Thyroid gland (tissue), 4 donors: ENCODE measurements at regions not wholly inside any gene's neighbourhood (a gene's known extent, or its start where the extent isn't known, plus 50 kb on each side); places are given as distances from the start of the nearest gene placed in this dataset.

Experiments used
- DNase-seq, 2 donors: peaks; one replicate each; pipeline ENCODE4 v3.0.0-alpha.2; 2019
- H3K27ac ChIP-seq, 3 donors: fragments of 200-600 bp; sonication (generic); 1 replicate in 2 of 3; 2 replicates in 1 of 3; pipeline ENCODE4 v1.5.1; 2016 to 2019; ENCODE audit warnings: mild to moderate bottlenecking in 1 of 3, moderate library complexity in 1 of 3
- H3K27me3 ChIP-seq: fragments of 200-600 bp; sonication (generic); one replicate; pipeline ENCODE4 v1.5.1; 2019
- H3K36me3 ChIP-seq, 2 donors: fragments of 200-600 bp; sonication (generic); one replicate each; pipeline ENCODE4 v1.5.1; 2016 to 2019
- H3K4me1 ChIP-seq, 2 donors: fragments of 200-600 bp; sonication (generic); one replicate each; pipeline ENCODE4 v1.5.1; 2017 to 2019
- H3K4me3 ChIP-seq, 3 donors: fragments of 200-600 bp; sonication (generic); replicated peaks in 1 of 3; 1 replicate in 2 of 3; 2 replicates in 1 of 3; pipeline ENCODE4 v1.5.1; 2016; ENCODE audit warnings: mild to moderate bottlenecking in 1 of 3
- H3K9me3 ChIP-seq: fragments of 200-600 bp; sonication (generic); one replicate; pipeline ENCODE4 v1.5.1; 2017
- POLR2A ChIP-seq, 2 donors: fragments of 450-650 bp; IDR thresholded peaks; one replicate each; pipeline ENCODE4 v1.6.1; 2017; ENCODE audit warnings: antibody characterized with exemption in 2 of 2, mild to moderate bottlenecking in 2 of 2, moderate library complexity in 1 of 2
- WGBS, 2 donors: methylation state at CpG; one replicate each; pipeline ENCODE4 v1.1.5; 2017; 5-methylcytosine and 5-hydroxymethylcytosine counted together
- intact Hi-C: fragments of 100-400 bp; cut with DNase I; formaldehyde crosslinking; loops from one replicate; pipeline ENCODE4 v1.15.1; 2023
- TF ChIP-seq, protein P1 (sequence below), 6 experiments: fragments of 200-600 bp in 3 of 6; fragments of 450-650 bp in 3 of 6; sonication (generic) in 3 of 6; IDR thresholded peaks; one replicate each; pipeline ENCODE4 v1.5.1; 2016 to 2019; ENCODE audit warnings: antibody characterized with exemption in 6 of 6, mild to moderate bottlenecking in 2 of 6, inconsistent platforms in 1 of 6, moderate library complexity in 1 of 6

DNA sequence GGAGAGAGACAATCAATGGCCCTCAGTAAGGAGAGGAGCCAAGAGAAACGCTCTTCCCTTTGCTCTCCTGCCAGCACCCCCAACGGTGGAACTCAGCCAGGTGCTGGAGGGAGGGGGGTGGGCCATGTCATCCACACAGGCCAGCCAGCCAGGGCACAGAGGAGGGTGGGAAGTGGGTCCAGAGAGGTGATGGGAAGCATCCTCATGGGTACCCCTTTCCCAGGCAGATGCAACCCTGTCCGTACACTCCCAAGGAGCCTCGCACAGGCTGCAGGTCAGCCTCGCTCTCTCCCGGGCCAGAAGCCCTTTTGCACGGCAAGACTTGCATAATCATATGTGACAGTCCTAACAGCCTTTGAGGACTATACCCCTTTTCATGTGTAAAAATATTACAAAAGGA lies 142.0 kb upstream of the NAMPT start:
- peaks cover 9 to 44% of the 10 kb centered on the region in 2 donors for H3K4me1 ChIP-seq
- TF ChIP-seq, protein P1, sequence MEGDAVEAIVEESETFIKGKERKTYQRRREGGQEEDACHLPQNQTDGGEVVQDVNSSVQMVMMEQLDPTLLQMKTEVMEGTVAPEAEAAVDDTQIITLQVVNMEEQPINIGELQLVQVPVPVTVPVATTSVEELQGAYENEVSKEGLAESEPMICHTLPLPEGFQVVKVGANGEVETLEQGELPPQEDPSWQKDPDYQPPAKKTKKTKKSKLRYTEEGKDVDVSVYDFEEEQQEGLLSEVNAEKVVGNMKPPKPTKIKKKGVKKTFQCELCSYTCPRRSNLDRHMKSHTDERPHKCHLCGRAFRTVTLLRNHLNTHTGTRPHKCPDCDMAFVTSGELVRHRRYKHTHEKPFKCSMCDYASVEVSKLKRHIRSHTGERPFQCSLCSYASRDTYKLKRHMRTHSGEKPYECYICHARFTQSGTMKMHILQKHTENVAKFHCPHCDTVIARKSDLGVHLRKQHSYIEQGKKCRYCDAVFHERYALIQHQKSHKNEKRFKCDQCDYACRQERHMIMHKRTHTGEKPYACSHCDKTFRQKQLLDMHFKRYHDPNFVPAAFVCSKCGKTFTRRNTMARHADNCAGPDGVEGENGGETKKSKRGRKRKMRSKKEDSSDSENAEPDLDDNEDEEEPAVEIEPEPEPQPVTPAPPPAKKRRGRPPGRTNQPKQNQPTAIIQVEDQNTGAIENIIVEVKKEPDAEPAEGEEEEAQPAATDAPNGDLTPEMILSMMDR (IDR thresholded peaks at IDR 0.05): no peak
- no peak for TF ChIP-seq POLR2A (IDR thresholded peaks at IDR 0.05)
- no peaks in the 10 kb centered on the region for H3K9me3 ChIP-seq
- no peak overlapping the region for H3K27ac ChIP-seq
- 70 to 71% methylated on average over 7 of the region's 7 CpGs for WGBS, 2 donors
- no peaks in the 10 kb centered on the region for H3K36me3 ChIP-seq
- H3K4me3 ChIP-seq: no peak overlapping the region
- intact Hi-C loops: loop anchor here (10.0 kb wide), 1 partner anchor 142 kb away; the partner anchor contains the start of gene NAMPT
- no peaks in the 10 kb centered on the region for H3K27me3 ChIP-seq
- no peak for DNase-seq

DNA sequence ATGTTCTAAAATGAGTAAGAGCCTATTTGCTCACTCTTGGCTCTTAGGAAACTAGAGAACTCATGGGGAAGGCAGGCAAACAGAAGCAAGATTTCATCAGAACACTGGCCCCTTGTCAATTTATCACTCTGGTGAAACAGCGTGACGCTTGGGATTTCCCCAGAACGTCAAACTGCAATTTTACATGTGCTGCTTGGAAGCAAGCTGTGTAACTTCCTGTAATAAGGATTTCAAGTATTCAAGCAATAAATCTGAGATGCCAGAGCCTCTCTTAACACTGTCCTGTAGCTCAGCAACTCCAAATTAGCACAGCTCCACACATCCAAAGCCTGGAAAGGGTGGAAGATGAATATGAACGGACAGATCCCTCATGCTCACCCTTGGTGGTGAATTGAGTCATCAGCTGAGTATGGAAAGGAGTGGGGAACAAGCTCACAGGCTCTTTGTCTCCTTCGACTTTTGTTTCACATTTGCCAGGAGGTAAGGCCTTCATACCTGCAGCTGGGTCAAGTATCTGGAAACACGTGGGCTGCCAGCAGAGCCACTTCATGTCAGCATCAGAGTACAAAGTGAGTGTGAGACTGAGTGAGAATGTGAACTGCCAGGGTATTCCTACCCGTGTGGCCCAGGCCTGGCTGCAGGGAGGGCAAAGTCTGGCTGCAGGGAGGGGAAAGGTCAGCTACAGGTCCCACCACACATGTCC lies 140.4 kb upstream of the NAMPT start:
- intact Hi-C loops: loop anchor here (10.0 kb wide), 1 partner anchor 140 kb away; the partner anchor contains the start of gene NAMPT
- no peaks in the 10 kb centered on the region for H3K36me3 ChIP-seq
- DNase-seq: peak; percentile 76 to 82
- WGBS, 2 donors: 19 to 23% methylated on average over 7 of the region's 7 CpGs
- no peaks in the 10 kb centered on the region for H3K9me3 ChIP-seq
- peaks cover 22 to 58% of the 10 kb centered on the region in 2 donors for H3K4me1 ChIP-seq
- TF ChIP-seq, protein P1 (IDR thresholded peaks at IDR 0.05): no peak
- no peak for TF ChIP-seq POLR2A (IDR thresholded peaks at IDR 0.05)
- no peaks in the 10 kb centered on the region for H3K27me3 ChIP-seq
- peak overlapping the region; percentile 40 to 74 (median 73) for H3K27ac ChIP-seq
- no peak overlapping the region for H3K4me3 ChIP-seq

DNA sequence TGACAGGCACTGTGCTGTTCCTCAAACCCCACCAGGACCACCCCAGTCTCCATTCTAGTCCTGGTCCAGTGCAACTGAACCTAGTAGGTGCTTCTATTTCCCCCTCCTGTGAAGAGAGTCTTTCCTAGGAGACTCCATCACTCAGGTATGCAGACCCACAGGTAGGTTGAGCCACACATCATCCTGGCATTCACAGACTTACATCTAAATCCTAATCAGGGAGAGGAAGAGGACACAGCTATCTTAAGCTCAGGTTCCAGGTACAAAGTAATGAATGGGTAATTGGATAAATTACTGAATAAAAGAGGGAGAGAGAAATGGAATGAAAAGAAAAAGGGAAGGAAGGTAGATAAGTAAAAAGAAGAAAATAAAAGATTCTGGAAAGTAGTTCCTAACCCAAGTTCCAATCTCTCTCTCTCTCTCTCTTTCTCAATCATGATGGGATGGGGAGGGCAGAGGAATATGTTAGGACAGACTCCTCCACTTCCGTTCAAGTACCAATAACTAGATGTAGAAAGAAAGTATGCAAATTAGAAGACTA lies 139.8 kb upstream of the NAMPT start:
- Histone ChIP-seq H3K27ac (peak overlapping the region; percentile 3 to 73 (median 21)), H3K9me3 (no peaks in the 10 kb centered on the region), H3K27me3 (no peaks in the 10 kb centered on the region), H3K4me3 (no peak overlapping the region), H3K36me3 (no peaks in the 10 kb centered on the region), H3K4me1 (peaks cover 22 to 54% of the 10 kb centered on the region in 2 donors)
- no peak for TF ChIP-seq POLR2A (IDR thresholded peaks at IDR 0.05)
- TF ChIP-seq, protein P1 (IDR thresholded peaks at IDR 0.05): no peak
- no peak for DNase-seq
- intact Hi-C loops: loop anchor here (10.0 kb wide), 1 partner anchor 140 kb away; the partner anchor contains the start of gene NAMPT
- WGBS, 2 donors: 26 to 39% methylated on average over 1 of the region's 1 CpG

DNA sequence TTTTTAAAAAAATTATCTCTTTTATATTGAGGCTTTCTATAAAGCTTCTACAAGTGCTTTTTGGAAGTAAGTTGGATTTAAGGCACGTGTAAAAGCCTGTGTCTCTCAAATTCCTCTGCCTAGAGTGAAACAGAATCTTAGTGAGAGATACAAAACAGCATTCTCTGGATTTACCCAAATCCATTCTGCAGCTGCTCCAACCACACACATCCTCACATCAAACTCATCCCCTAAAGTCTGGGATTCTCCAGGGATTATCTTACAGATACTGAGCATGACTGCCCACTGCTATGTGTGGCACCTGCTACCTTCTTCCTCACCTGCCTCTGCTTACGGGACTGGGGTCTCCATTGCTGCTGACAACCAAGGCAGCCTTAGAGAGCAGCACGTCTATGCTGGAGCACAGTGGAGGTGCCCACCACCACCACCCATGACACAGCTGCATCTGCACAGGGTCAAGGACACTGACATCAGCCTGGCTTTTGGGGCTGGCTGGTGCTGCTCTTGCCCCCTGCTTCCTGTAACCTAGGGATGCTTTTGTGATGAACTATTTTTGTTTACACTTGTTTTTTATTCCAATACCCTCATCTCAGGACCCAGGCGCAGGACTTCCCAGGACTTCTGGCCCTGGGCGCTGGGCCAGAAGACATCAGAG lies 139.2 kb upstream of the NAMPT start:
- TF ChIP-seq, protein P1 (IDR thresholded peaks at IDR 0.05): no peak
- no peak for TF ChIP-seq POLR2A (IDR thresholded peaks at IDR 0.05)
- H3K4me3 ChIP-seq: no peak overlapping the region
- H3K36me3 ChIP-seq: no peaks in the 10 kb centered on the region
- H3K27ac ChIP-seq: peak overlapping the region in 2 of 3 donors; percentile 3 to 73
- DNase-seq: no peak
- intact Hi-C loops: loop anchor here (10.0 kb wide), 1 partner anchor 139 kb away; the partner anchor contains the start of gene NAMPT
- WGBS, 2 donors: 92 to 96% methylated on average over 5 of the region's 5 CpGs
- H3K27me3 ChIP-seq: no peaks in the 10 kb centered on the region
- H3K4me1 ChIP-seq: peaks cover 22 to 54% of the 10 kb centered on the region in 2 donors
- no peaks in the 10 kb centered on the region for H3K9me3 ChIP-seq
